DND-41 (cell line): ENCODE measurements at regions not wholly inside any gene's neighbourhood (a gene's known extent, or its start where the extent isn't known, plus 50 kb on each side); places are given as distances from the start of the nearest gene placed in this dataset.

Source experiments
- CTCF ChIP-seq: IDR thresholded peaks from 2 replicates; pipeline ENCODE4 v1.5.1; 2012; ENCODE audit warnings: borderline replicate concordance, low read length, moderate library complexity, mild to moderate bottlenecking; ENCODE audit not compliant: poor library complexity, severe bottlenecking; ENCODE audit errors: extremely low read depth
- EZH2 ChIP-seq: IDR thresholded peaks from 3 replicates; pipeline ENCODE4 v1.6.1; 2012; ENCODE audit warnings: borderline replicate concordance, low read depth, mild to moderate bottlenecking, moderate library complexity, low read length, inconsistent platforms; ENCODE audit not compliant: severe bottlenecking

DNA sequence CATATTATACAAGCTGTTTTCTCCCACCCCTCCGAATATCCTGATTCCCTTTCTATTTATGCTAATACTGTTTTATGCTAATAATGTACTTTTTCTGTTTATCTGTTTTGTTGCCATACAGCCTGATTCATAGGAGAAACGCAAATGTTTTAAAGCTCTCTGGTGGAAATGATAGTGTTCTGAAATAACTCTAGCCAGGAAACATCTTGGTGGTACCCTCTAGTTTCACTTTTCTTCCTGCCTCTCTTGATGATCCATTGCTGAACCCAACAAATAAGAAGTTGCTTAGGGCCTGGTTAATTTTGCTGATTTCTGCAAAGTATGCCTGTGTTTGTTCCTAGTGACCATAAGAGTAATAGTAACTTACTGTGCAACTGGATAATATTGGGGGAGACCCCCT, 148.4 kb upstream of the KCTD1 start:
- no peak for TF ChIP-seq CTCF
- TF ChIP-seq EZH2 = no peak
